ENCODE measurements at regions not wholly inside any gene's neighbourhood (a gene's known extent, or its start where the extent isn't known, plus 50 kb on each side); places are given as distances from the start of the nearest gene placed in this dataset.
"Not testable (repeated sequence)": the region's sequence is repeated elsewhere in the genome, so short reads cannot be mapped to it uniquely, and the experiment has no call there.

GRCh38 chrY:21028506-21028905 lies 272.6 kb downstream of the RPS4Y2 start:
- H3K4me3 ChIP-seq (ENCODE audit: low read length in 3 of 3), result no peak overlapping the region
- intact Hi-C loops (cut with DNase I), result no loop called here
- FAIRE-seq (no peak), DNase-seq (no peak)
- no peak for TF ChIP-seq CTCF (IDR thresholded peaks at IDR 0.05; ENCODE audit: borderline replicate concordance, extremely low read depth, insufficient read depth)
- no peaks in the 10 kb centered on the region for H3K9me3 ChIP-seq (ENCODE audit: control insufficient read depth in 2 of 3, insufficient read depth in 1 of 3, low read length in 3 of 3)
- no peaks in the 10 kb centered on the region for H3K36me3 ChIP-seq (ENCODE audit: control insufficient read depth in 2 of 3, insufficient read depth in 3 of 3, low read length in 3 of 3)
- no peak overlapping the region for H3K9ac ChIP-seq (ENCODE audit: low read length in 3 of 3)
- no peaks in the 10 kb centered on the region for H3K27me3 ChIP-seq (ENCODE audit: control insufficient read depth, insufficient read depth, low read length)
- no peak overlapping the region for H3K27ac ChIP-seq (ENCODE audit: low read depth in 2 of 2, low read length in 2 of 2)
- no peaks in the 10 kb centered on the region for H3K4me1 ChIP-seq (ENCODE audit: control insufficient read depth in 2 of 3, insufficient read depth in 2 of 3, low read depth in 1 of 3, low read length in 3 of 3)

- no peak for TF ChIP-seq CTCF (IDR thresholded peaks at IDR 0.05; ENCODE audit: borderline replicate concordance, extremely low read depth, insufficient read depth)
- DNase-seq, result no peak
These were observed 277.5 kb downstream of the RPS4Y2 start for GRCh38 chrY:21033363-21033762.

GRCh38 chrY:21034151-21035061 lies 278.5 kb downstream of the RPS4Y2 start:
- H3K9me3 ChIP-seq (ENCODE audit: control insufficient read depth in 2 of 3, insufficient read depth in 1 of 3, low read length in 3 of 3), result no peaks in the 10 kb centered on the region
- H3K27ac ChIP-seq (ENCODE audit: low read depth in 2 of 2, low read length in 2 of 2), result no peak overlapping the region
- DNase-seq (no peak), FAIRE-seq (no peak)
- TF ChIP-seq CTCF (IDR thresholded peaks at IDR 0.05; ENCODE audit: borderline replicate concordance, extremely low read depth, insufficient read depth), result no peak
- no peaks in the 10 kb centered on the region for H3K4me1 ChIP-seq (ENCODE audit: control insufficient read depth in 2 of 3, insufficient read depth in 2 of 3, low read depth in 1 of 3, low read length in 3 of 3)
- H3K4me3 ChIP-seq (ENCODE audit: low read length in 3 of 3), result no peak overlapping the region
- no peaks in the 10 kb centered on the region for H3K27me3 ChIP-seq (ENCODE audit: control insufficient read depth, insufficient read depth, low read length)
- no peaks in the 10 kb centered on the region for H3K36me3 ChIP-seq (ENCODE audit: control insufficient read depth in 2 of 3, insufficient read depth in 3 of 3, low read length in 3 of 3)
- intact Hi-C loops (cut with DNase I), result no loop called here
- H3K9ac ChIP-seq (ENCODE audit: low read length in 3 of 3), result no peak overlapping the region

More at GRCh38 chrY:21033363-21033762, 277.5 kb downstream of the RPS4Y2 start:
- intact Hi-C loops (cut with DNase I), result no loop called here
- Histone ChIP-seq H3K9ac (ENCODE audit: low read length in 3 of 3) (no peak overlapping the region), H3K4me3 (ENCODE audit: low read length in 3 of 3) (no peak overlapping the region), H3K4me1 (ENCODE audit: control insufficient read depth in 2 of 3, insufficient read depth in 2 of 3, low read depth in 1 of 3, low read length in 3 of 3) (no peaks in the 10 kb centered on the region), H3K27ac (ENCODE audit: low read depth in 2 of 2, low read length in 2 of 2) (no peak overlapping the region), H3K27me3 (ENCODE audit: control insufficient read depth, insufficient read depth, low read length) (no peaks in the 10 kb centered on the region), H3K9me3 (ENCODE audit: control insufficient read depth in 2 of 3, insufficient read depth in 1 of 3, low read length in 3 of 3) (no peaks in the 10 kb centered on the region), H3K36me3 (ENCODE audit: control insufficient read depth in 2 of 3, insufficient read depth in 3 of 3, low read length in 3 of 3) (no peaks in the 10 kb centered on the region)
- no peak for FAIRE-seq

GRCh38 chrY:21037398-21037797 lies 281.5 kb downstream of the RPS4Y2 start:
- H3K27me3 ChIP-seq (ENCODE audit: control insufficient read depth, insufficient read depth, low read length); H3K9me3 ChIP-seq (ENCODE audit: control insufficient read depth in 2 of 3, insufficient read depth in 1 of 3, low read length in 3 of 3); intact Hi-C loops (cut with DNase I); H3K4me3 ChIP-seq (ENCODE audit: low read length in 3 of 3); H3K4me1 ChIP-seq (ENCODE audit: control insufficient read depth in 2 of 3, insufficient read depth in 2 of 3, low read depth in 1 of 3, low read length in 3 of 3); H3K36me3 ChIP-seq (ENCODE audit: control insufficient read depth in 2 of 3, insufficient read depth in 3 of 3, low read length in 3 of 3); DNase-seq; H3K9ac ChIP-seq (ENCODE audit: low read length in 3 of 3); FAIRE-seq; H3K27ac ChIP-seq (ENCODE audit: low read depth in 2 of 2, low read length in 2 of 2): not testable (repeated sequence)
